Loucy (cell line): ENCODE measurements at regions not wholly inside any gene's neighbourhood (a gene's known extent, or its start where the extent isn't known, plus 50 kb on each side); places are given as distances from the start of the nearest gene placed in this dataset.

Experiments
- H2AFZ ChIP-seq: fragments of 200-600 bp; sonication (generic); 2 replicates; pipeline ENCODE4 v1.6.0; 2016; ENCODE audit warnings: antibody characterized with exemption, mild to moderate bottlenecking, low read length, moderate library complexity
- H3F3A ChIP-seq: fragments of 200-600 bp; 2 replicates; pipeline ENCODE4 v1.6.0; 2016; ENCODE audit warnings: antibody characterized with exemption, low read depth, mild to moderate bottlenecking
- H3K27me3 ChIP-seq: fragments of 200-600 bp; sonication (generic); 2 replicates; pipeline ENCODE4 v1.6.1; 2014; ENCODE audit warnings: low read length, mild to moderate bottlenecking; ENCODE audit not compliant: insufficient read depth, poor library complexity, severe bottlenecking
- H3K36me3 ChIP-seq: fragments of 200-600 bp; sonication (generic); 2 replicates; pipeline ENCODE4 v1.6.1; 2016; ENCODE audit warnings: low read length; ENCODE audit not compliant: insufficient read depth
- H3K4me1 ChIP-seq: fragments of 200-600 bp; sonication (generic); 2 replicates; pipeline ENCODE4 v1.5.1; 2014; ENCODE audit warnings: low read length, mild to moderate bottlenecking; ENCODE audit not compliant: insufficient read depth, poor library complexity, severe bottlenecking
- H3K4me2 ChIP-seq: fragments of 200-600 bp; sonication (generic); 2 replicates; pipeline ENCODE4 v1.6.0; 2014; ENCODE audit warnings: antibody characterized with exemption, low read length, low read depth, mild to moderate bottlenecking; ENCODE audit not compliant: poor library complexity, severe bottlenecking
- H3K4me3 ChIP-seq: fragments of 200-600 bp; sonication (generic); 2 replicates; pipeline ENCODE4 v1.5.1; 2014; ENCODE audit warnings: low read length, mild to moderate bottlenecking, mixed read lengths; ENCODE audit not compliant: poor library complexity, severe bottlenecking
- H3K79me2 ChIP-seq: fragments of 200-600 bp; sonication (generic); 2 replicates; pipeline ENCODE4 v1.6.1; 2014; ENCODE audit warnings: low read length; ENCODE audit not compliant: insufficient read depth
- H3K9ac ChIP-seq: fragments of 200-600 bp; sonication (generic); 2 replicates; pipeline ENCODE4 v1.6.0; 2014; ENCODE audit warnings: mild to moderate bottlenecking, low read depth, low read length, moderate library complexity; ENCODE audit not compliant: poor library complexity, severe bottlenecking
- H3K9me2 ChIP-seq: fragments of 200-600 bp; sonication (generic); replicated peaks from 2 replicates; pipeline ENCODE4 v1.6.1; 2016; ENCODE audit warnings: low read depth, low read length, mixed read lengths
- H3K9me3 ChIP-seq: fragments of 200-600 bp; sonication (generic); 2 replicates; pipeline ENCODE4 v1.6.1; 2014; ENCODE audit warnings: mild to moderate bottlenecking, antibody characterized with exemption, low read length, low read depth; ENCODE audit not compliant: insufficient read depth
- H4K20me1 ChIP-seq: fragments of 200-600 bp; sonication (generic); 2 replicates; pipeline ENCODE4 v1.6.0; 2014; ENCODE audit warnings: antibody characterized with exemption, low read length, mild to moderate bottlenecking; ENCODE audit not compliant: insufficient read depth, poor library complexity, severe bottlenecking
- EZH2phosphoT487 ChIP-seq: fragments of 200-600 bp; IDR thresholded peaks from 2 replicates; pipeline ENCODE4 v1.6.1; 2018; ENCODE audit warnings: antibody characterized with exemption, mild to moderate bottlenecking, moderate library complexity, borderline replicate concordance
- TF ChIP-seq, protein P1 (sequence below): fragments of 200-600 bp; sonication (generic); conservative IDR thresholded peaks from 2 replicates; pipeline ENCODE4 v1.5.1; 2014; ENCODE audit warnings: mild to moderate bottlenecking, antibody characterized with exemption, low read length

- H3K79me2 ChIP-seq, result no peaks in the 10 kb centered on the region
- H3K4me3 ChIP-seq, result no peak overlapping the region
- TF ChIP-seq, protein P1, sequence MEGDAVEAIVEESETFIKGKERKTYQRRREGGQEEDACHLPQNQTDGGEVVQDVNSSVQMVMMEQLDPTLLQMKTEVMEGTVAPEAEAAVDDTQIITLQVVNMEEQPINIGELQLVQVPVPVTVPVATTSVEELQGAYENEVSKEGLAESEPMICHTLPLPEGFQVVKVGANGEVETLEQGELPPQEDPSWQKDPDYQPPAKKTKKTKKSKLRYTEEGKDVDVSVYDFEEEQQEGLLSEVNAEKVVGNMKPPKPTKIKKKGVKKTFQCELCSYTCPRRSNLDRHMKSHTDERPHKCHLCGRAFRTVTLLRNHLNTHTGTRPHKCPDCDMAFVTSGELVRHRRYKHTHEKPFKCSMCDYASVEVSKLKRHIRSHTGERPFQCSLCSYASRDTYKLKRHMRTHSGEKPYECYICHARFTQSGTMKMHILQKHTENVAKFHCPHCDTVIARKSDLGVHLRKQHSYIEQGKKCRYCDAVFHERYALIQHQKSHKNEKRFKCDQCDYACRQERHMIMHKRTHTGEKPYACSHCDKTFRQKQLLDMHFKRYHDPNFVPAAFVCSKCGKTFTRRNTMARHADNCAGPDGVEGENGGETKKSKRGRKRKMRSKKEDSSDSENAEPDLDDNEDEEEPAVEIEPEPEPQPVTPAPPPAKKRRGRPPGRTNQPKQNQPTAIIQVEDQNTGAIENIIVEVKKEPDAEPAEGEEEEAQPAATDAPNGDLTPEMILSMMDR, result peak; percentile 50
- no peak for TF ChIP-seq EZH2phosphoT487
- no peaks in the 10 kb centered on the region for H4K20me1 ChIP-seq
- no peaks in the 10 kb centered on the region for H3F3A ChIP-seq
- no peak overlapping the region for H3K4me2 ChIP-seq
- no peaks in the 10 kb centered on the region for H3K9me3 ChIP-seq
- H3K36me3 ChIP-seq, result no peaks in the 10 kb centered on the region
- no peaks in the 10 kb centered on the region for H3K9me2 ChIP-seq
- no peak overlapping the region for H3K9ac ChIP-seq
- H2AFZ ChIP-seq, result no peak overlapping the region
- no peaks in the 10 kb centered on the region for H3K27me3 ChIP-seq
- H3K4me1 ChIP-seq, result no peaks in the 10 kb centered on the region
Observed at GRCh38 chr5:114789773-114790402, 379.8 kb downstream of the TRIM36 start.

GRCh38 chr5:114782869-114783268, 386.8 kb downstream of the TRIM36 start:
- Histone ChIP-seq H3K36me3 (no peaks in the 10 kb centered on the region), H3F3A (no peaks in the 10 kb centered on the region), H3K4me2 (no peak overlapping the region), H3K9ac (no peak overlapping the region), H3K4me1 (no peaks in the 10 kb centered on the region), H4K20me1 (no peaks in the 10 kb centered on the region), H2AFZ (no peak overlapping the region), H3K9me2 (no peaks in the 10 kb centered on the region), H3K9me3 (no peaks in the 10 kb centered on the region), H3K79me2 (no peaks in the 10 kb centered on the region), H3K4me3 (no peak overlapping the region), H3K27me3 (no peaks in the 10 kb centered on the region)
- TF ChIP-seq EZH2phosphoT487, result no peak
- TF ChIP-seq, protein P1, result no peak

DNA sequence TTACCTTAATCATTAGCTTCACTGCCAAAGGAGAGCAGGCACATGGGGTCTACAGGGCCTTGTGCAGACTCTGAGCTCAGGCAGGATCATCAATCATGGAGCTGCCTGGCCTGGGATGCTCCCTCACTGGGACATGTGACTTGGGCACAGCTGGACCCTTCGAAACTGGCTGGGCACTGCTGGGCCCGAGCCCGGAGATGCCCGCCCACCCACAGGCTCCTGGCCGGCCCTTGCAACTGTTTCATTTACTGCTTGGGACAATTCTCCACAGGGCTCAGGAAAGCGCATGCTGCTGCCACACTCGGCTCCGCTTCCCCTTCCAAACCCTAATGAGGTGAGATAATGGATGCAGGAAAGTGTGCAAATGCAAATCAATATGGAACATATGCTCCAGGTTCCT, 387.5 kb downstream of the TRIM36 start:
- Histone ChIP-seq H3K9me2 (no peaks in the 10 kb centered on the region), H3K4me3 (no peak overlapping the region), H3K4me2 (no peak overlapping the region), H3K4me1 (no peaks in the 10 kb centered on the region), H4K20me1 (no peaks in the 10 kb centered on the region), H2AFZ (no peak overlapping the region), H3K79me2 (no peaks in the 10 kb centered on the region), H3F3A (no peaks in the 10 kb centered on the region), H3K9me3 (no peaks in the 10 kb centered on the region), H3K36me3 (no peaks in the 10 kb centered on the region), H3K9ac (no peak overlapping the region), H3K27me3 (no peaks in the 10 kb centered on the region)
- no peak for TF ChIP-seq EZH2phosphoT487
- TF ChIP-seq, protein P1, result no peak
